NOMO-1 (cell line): ENCODE measurements at regions not wholly inside any gene's neighbourhood (a gene's known extent, or its start where the extent isn't known, plus 50 kb on each side); places are given as distances from the start of the nearest gene placed in this dataset.

Source experiments
- DNase-seq, 2 experiments: peaks; one replicate each; lab custom pipeline; 2025; ENCODE audit not compliant: unreplicated experiment in 2 of 2; lab: John Stamatoyannopoulos, UW

GRCh38 chr9:104022083-104022482, 72.0 kb upstream of the SMC2 start:
- no peak for DNase-seq

GRCh38 chr9:104025104-104025503, 69.0 kb upstream of the SMC2 start:
- no peak for DNase-seq

GRCh38 chr9:104025945-104026344, 68.2 kb upstream of the SMC2 start:
- no peak for DNase-seq

- DNase-seq = peak; percentile 25 to 68
These were observed 66.8 kb upstream of the SMC2 start for GRCh38 chr9:104027295-104027694.

GRCh38 chr9:104028827-104029226, 65.3 kb upstream of the SMC2 start:
- DNase-seq = no peak
